ENCODE measurements at regions not wholly inside any gene's neighbourhood (a gene's known extent, or its start where the extent isn't known, plus 50 kb on each side); places are given as distances from the start of the nearest gene placed in this dataset.

- TF ChIP-seq CTCF (IDR thresholded peaks at IDR 0.05) = no peak
- no peak for TF ChIP-seq POLR2AphosphoS5 (IDR thresholded peaks at IDR 0.05)
Observed at GRCh38 chr10:128802062-128802461, 665.0 kb upstream of the MGMT start.

All from sigmoid colon (tissue), 4 donors.